ENCODE measurements at regions not wholly inside any gene's neighbourhood (a gene's known extent, or its start where the extent isn't known, plus 50 kb on each side); places are given as distances from the start of the nearest gene placed in this dataset.

DNA sequence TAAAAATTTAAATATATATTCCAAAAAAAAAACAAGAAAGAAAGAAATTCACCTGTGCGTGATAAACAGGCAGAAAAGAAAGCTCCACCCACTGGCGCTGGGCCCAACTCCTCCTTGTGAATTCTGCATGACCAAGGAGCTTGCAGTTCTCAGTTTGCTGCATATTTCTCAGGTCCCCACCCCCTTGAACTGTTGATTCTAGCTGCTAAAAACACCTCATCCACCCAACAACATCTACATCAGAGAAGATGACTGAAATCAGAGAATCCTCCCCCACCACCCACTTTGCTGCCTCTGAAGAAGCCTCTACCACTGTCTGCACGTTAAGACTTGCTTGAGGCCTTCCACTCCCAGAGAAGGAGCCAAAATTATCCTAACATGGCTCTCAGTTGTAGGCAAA lies 104.8 kb downstream of the RGS2 start:
- H3K4me1 ChIP-seq (ENCODE audit: insufficient read depth, low read length): no peaks in the 10 kb centered on the region
- no peak overlapping the region for H3K9ac ChIP-seq (ENCODE audit: low read depth, low read length)
- no peaks in the 10 kb centered on the region for H3K27me3 ChIP-seq (ENCODE audit: insufficient read depth, low read length, poor library complexity)
- no peak overlapping the region for H3K4me3 ChIP-seq (ENCODE audit: low read depth in 1 of 2, low read length in 2 of 2)
- no peak overlapping the region for H2AFZ ChIP-seq (ENCODE audit: low read depth, low read length)
- H4K20me1 ChIP-seq (ENCODE audit: insufficient read depth, low read length): no peaks in the 10 kb centered on the region
- no peak overlapping the region for H3K27ac ChIP-seq (ENCODE audit: low read length)
- TF ChIP-seq CTCF (IDR thresholded peaks at IDR 0.05; ENCODE audit: borderline replicate concordance, extremely low read depth, low read length, poor library complexity, severe bottlenecking): no peak
- no peak for TF ChIP-seq EZH2 (IDR thresholded peaks at IDR 0.05; ENCODE audit: borderline replicate concordance, low read depth, low read length, severe bottlenecking)
- no peaks in the 10 kb centered on the region for H3K36me3 ChIP-seq (ENCODE audit: insufficient read depth, low read length)
- H3K9me3 ChIP-seq (ENCODE audit: insufficient read depth, low read length, severe bottlenecking): no peaks in the 10 kb centered on the region
- no peaks in the 10 kb centered on the region for H3K79me2 ChIP-seq (ENCODE audit: insufficient read depth, low read length)
- DNase-seq: no peak
- no peak for ATAC-seq (ENCODE audit: insufficient read depth, low read depth)
- no peak overlapping the region for H3K4me2 ChIP-seq (ENCODE audit: insufficient read depth, low read length)

DNA sequence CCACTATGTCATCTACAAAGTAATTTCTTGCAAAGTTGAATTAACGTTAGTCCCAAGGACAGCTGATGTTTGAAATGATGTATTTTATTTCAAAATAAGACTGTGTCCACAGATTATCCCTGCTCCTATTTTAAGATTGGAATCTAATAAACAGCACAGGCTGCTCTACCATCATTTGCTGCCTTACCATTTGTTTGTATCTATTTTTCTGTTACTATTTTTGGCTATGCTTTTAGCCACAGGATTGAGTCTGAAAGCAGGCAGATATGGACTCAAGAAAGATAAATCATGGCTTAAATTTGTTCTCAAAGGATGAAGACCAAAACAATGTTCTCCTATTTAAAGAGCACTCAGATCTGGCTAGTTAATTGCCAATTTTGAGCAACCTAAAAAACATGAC lies 105.3 kb downstream of the RGS2 start:
- no peak overlapping the region for H3K4me3 ChIP-seq (ENCODE audit: low read depth in 1 of 2, low read length in 2 of 2)
- H4K20me1 ChIP-seq (ENCODE audit: insufficient read depth, low read length): no peaks in the 10 kb centered on the region
- no peaks in the 10 kb centered on the region for H3K27me3 ChIP-seq (ENCODE audit: insufficient read depth, low read length, poor library complexity)
- no peak overlapping the region for H3K9ac ChIP-seq (ENCODE audit: low read depth, low read length)
- H3K9me3 ChIP-seq (ENCODE audit: insufficient read depth, low read length, severe bottlenecking): no peaks in the 10 kb centered on the region
- no peak overlapping the region for H3K27ac ChIP-seq (ENCODE audit: low read length)
- no peaks in the 10 kb centered on the region for H3K36me3 ChIP-seq (ENCODE audit: insufficient read depth, low read length)
- no peaks in the 10 kb centered on the region for H3K4me1 ChIP-seq (ENCODE audit: insufficient read depth, low read length)
- no peak overlapping the region for H2AFZ ChIP-seq (ENCODE audit: low read depth, low read length)
- no peak for DNase-seq
- no peak for ATAC-seq (ENCODE audit: insufficient read depth, low read depth)
- no peaks in the 10 kb centered on the region for H3K79me2 ChIP-seq (ENCODE audit: insufficient read depth, low read length)
- TF ChIP-seq CTCF (IDR thresholded peaks at IDR 0.05; ENCODE audit: borderline replicate concordance, extremely low read depth, low read length, poor library complexity, severe bottlenecking): no peak
- TF ChIP-seq EZH2 (IDR thresholded peaks at IDR 0.05; ENCODE audit: borderline replicate concordance, low read depth, low read length, severe bottlenecking): no peak
- no peak overlapping the region for H3K4me2 ChIP-seq (ENCODE audit: insufficient read depth, low read length)

DNA sequence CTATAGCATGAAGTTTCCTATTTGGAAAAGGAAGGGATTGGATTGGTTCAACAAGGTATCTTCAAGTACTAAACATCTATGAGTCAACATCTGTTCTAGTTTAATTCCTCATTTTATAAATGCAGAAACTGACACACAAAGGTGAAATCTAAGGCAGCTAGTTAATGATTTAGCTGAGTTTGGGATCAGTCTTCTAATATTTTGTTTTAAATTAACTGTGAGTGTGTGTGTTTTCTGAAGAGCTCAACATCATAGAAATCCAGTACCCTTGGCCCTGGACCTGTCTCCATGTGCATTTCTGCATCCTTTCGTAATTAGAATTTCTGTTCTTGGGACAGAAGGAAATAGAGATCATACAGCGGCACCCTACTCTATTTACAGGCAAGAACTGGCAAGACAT lies 105.9 kb downstream of the RGS2 start:
- H3K27me3 ChIP-seq (ENCODE audit: insufficient read depth, low read length, poor library complexity): no peaks in the 10 kb centered on the region
- no peak overlapping the region for H3K27ac ChIP-seq (ENCODE audit: low read length)
- DNase-seq (no peak), ATAC-seq (ENCODE audit: insufficient read depth, low read depth) (no peak)
- H3K79me2 ChIP-seq (ENCODE audit: insufficient read depth, low read length): no peaks in the 10 kb centered on the region
- H4K20me1 ChIP-seq (ENCODE audit: insufficient read depth, low read length): no peaks in the 10 kb centered on the region
- no peaks in the 10 kb centered on the region for H3K36me3 ChIP-seq (ENCODE audit: insufficient read depth, low read length)
- no peak for TF ChIP-seq CTCF (IDR thresholded peaks at IDR 0.05; ENCODE audit: borderline replicate concordance, extremely low read depth, low read length, poor library complexity, severe bottlenecking)
- no peak overlapping the region for H3K9ac ChIP-seq (ENCODE audit: low read depth, low read length)
- H3K4me1 ChIP-seq (ENCODE audit: insufficient read depth, low read length): no peaks in the 10 kb centered on the region
- H3K4me2 ChIP-seq (ENCODE audit: insufficient read depth, low read length): no peak overlapping the region
- no peak overlapping the region for H2AFZ ChIP-seq (ENCODE audit: low read depth, low read length)
- H3K4me3 ChIP-seq (ENCODE audit: low read depth in 1 of 2, low read length in 2 of 2): no peak overlapping the region
- H3K9me3 ChIP-seq (ENCODE audit: insufficient read depth, low read length, severe bottlenecking): no peaks in the 10 kb centered on the region

DNA sequence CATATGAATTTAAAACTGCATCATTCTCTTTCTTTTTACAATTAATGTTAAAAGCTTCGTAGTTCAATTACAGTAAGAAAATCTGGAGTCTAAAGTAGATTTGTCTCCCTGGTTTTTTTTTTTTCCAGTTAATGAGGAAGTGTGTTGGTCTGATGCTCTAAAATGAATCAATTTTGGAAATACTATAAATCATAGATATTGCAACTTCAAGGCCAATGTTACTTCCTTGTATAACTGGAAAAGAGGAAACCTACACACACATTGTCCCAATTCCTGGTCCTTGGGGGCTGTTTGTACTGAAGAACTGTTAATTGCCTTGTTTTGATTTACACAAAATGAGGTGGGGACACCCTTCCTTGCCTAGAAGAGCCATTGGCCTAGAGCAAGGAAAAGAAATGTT lies 107.2 kb downstream of the RGS2 start:
- Histone ChIP-seq H3K27me3 (ENCODE audit: insufficient read depth, low read length, poor library complexity) (no peaks in the 10 kb centered on the region), H3K27ac (ENCODE audit: low read length) (no peak overlapping the region), H4K20me1 (ENCODE audit: insufficient read depth, low read length) (no peaks in the 10 kb centered on the region), H3K4me3 (ENCODE audit: low read depth in 1 of 2, low read length in 2 of 2) (no peak overlapping the region), H2AFZ (ENCODE audit: low read depth, low read length) (no peak overlapping the region), H3K4me1 (ENCODE audit: insufficient read depth, low read length) (no peaks in the 10 kb centered on the region), H3K9me3 (ENCODE audit: insufficient read depth, low read length, severe bottlenecking) (no peaks in the 10 kb centered on the region), H3K36me3 (ENCODE audit: insufficient read depth, low read length) (no peaks in the 10 kb centered on the region), H3K79me2 (ENCODE audit: insufficient read depth, low read length) (no peaks in the 10 kb centered on the region), H3K9ac (ENCODE audit: low read depth, low read length) (no peak overlapping the region), H3K4me2 (ENCODE audit: insufficient read depth, low read length) (no peak overlapping the region)
- TF ChIP-seq CTCF (IDR thresholded peaks at IDR 0.05; ENCODE audit: borderline replicate concordance, extremely low read depth, low read length, poor library complexity, severe bottlenecking): no peak
- no peak for TF ChIP-seq EZH2 (IDR thresholded peaks at IDR 0.05; ENCODE audit: borderline replicate concordance, low read depth, low read length, severe bottlenecking)
- no peak for DNase-seq
- ATAC-seq (ENCODE audit: insufficient read depth, low read depth): no peak

Data from DND-41 (cell line).